GM12878 (cell line): ENCODE measurements at regions not wholly inside any gene's neighbourhood (a gene's known extent, or its start where the extent isn't known, plus 50 kb on each side); places are given as distances from the start of the nearest gene placed in this dataset.

ENCODE experiments used
- ATAC-seq: fragments of 200-7000 bp; cut with Tn5 transposase; 3 replicates; pipeline ENCODE4 v1.9.1; 2020; ENCODE audit warnings: mild to moderate bottlenecking, moderate library complexity
- BruUV-seq: library from RNA; stranded (reverse); fragments of 400-500 nt; replicated peaks from 2 replicates; lab custom pipeline; 2021; lab: Mats Ljungman, UMichigan
- CTCF ChIA-PET: fragments of 300-600 bp; sonication (Branson Sonifier 250); formaldehyde crosslinking; extraction: SDS; loops from one replicate; lab custom pipeline; 2021; ENCODE audit warnings: inconsistent platforms; lab: Yijun Ruan, JAX
- POLR2A ChIA-PET: fragments of 350-600 bp; formaldehyde crosslinking; extraction: SDS; loops from one replicate; lab custom pipeline; 2021; ENCODE audit warnings: inconsistent platforms; lab: Charles Lee
- RAD21 ChIA-PET: fragments of 300-600 bp; sonication (Branson Sonifier 250); formaldehyde crosslinking; loops from one replicate; lab custom pipeline; 2023; ENCODE audit warnings: antibody characterized with exemption; ENCODE audit not compliant: unreplicated experiment; lab: Charles Lee
- SMC1A ChIA-PET: fragments of 300-600 bp; sonication (Branson Sonifier 250); formaldehyde crosslinking; loops from one replicate; lab custom pipeline; 2023; ENCODE audit not compliant: unreplicated experiment, uncharacterized antibody; lab: Charles Lee
- DNase-seq: peaks from one replicate; pipeline ENCODE4 v3.0.0-alpha.2; 2011; ENCODE audit warnings: low read depth, low spot score
- FAIRE-seq: peaks from 3 replicates; lab custom pipeline; 2011; peaks lifted over from hg19 to GRCh38; lab: Jason Lieb, UNC
- H2AFZ ChIP-seq: 2 replicates; pipeline ENCODE4 v1.6.0; 2011; ENCODE audit warnings: low read depth, low read length, control low read depth; ENCODE audit not compliant: control insufficient read depth
- H3K27ac ChIP-seq: 2 replicates; pipeline ENCODE4 v1.5.1; 2011; ENCODE audit warnings: control low read depth; ENCODE audit not compliant: control insufficient read depth, insufficient read depth
- H3K27me3 ChIP-seq, 2 experiments: replicated peaks in 1 of 2; 2 replicates each; pipeline versions ENCODE4 v1.6.0 to v1.6.1; 2011; ENCODE audit warnings: low read length in 1 of 2; ENCODE audit not compliant: control insufficient read depth in 2 of 2, insufficient read depth in 2 of 2
- H3K36me3 ChIP-seq, 2 experiments: 2 replicates each; pipeline ENCODE4 v1.5.1; 2011; ENCODE audit warnings: low read length in 1 of 2; ENCODE audit not compliant: control insufficient read depth in 2 of 2, insufficient read depth in 2 of 2
- H3K4me1 ChIP-seq: 2 replicates; pipeline ENCODE4 v1.6.1; 2011; ENCODE audit warnings: mild to moderate bottlenecking, low read length, moderate library complexity, mixed read lengths; ENCODE audit not compliant: control insufficient read depth, insufficient read depth
- H3K4me2 ChIP-seq: 2 replicates; pipeline ENCODE4 v1.6.0; 2011; ENCODE audit warnings: control low read depth; ENCODE audit not compliant: control insufficient read depth, insufficient read depth
- H3K4me3 ChIP-seq: fragments of 200-600 bp; sonication (generic); 2 replicates; pipeline ENCODE4 v1.5.1; 2016
- H3K79me2 ChIP-seq: 2 replicates; pipeline ENCODE4 v1.6.0; 2011; ENCODE audit warnings: low read length; ENCODE audit not compliant: control insufficient read depth, insufficient read depth
- H3K9ac ChIP-seq: 2 replicates; pipeline ENCODE4 v1.8.0; 2011; ENCODE audit warnings: low read length, control low read depth, mixed read lengths; ENCODE audit not compliant: control insufficient read depth, insufficient read depth
- H3K9me3 ChIP-seq: replicated peaks from 3 replicates; pipeline ENCODE4 v1.5.1; 2011; ENCODE audit warnings: mild to moderate bottlenecking, low read length; ENCODE audit not compliant: control insufficient read depth, insufficient read depth
- H4K20me1 ChIP-seq: 2 replicates; pipeline ENCODE4 v1.6.0; 2011; ENCODE audit not compliant: control insufficient read depth, insufficient read depth
- CHD1 ChIP-seq: IDR thresholded peaks from 2 replicates; pipeline ENCODE4 v1.6.1; 2012; ENCODE audit warnings: low read depth, low read length, improper control_type of control experiment
- CHD2 ChIP-seq: IDR thresholded peaks from 2 replicates; pipeline ENCODE4 v1.6.1; 2011; ENCODE audit warnings: low read depth, low read length, improper control_type of control experiment, borderline replicate concordance
- CREB1 ChIP-seq: IDR thresholded peaks from 2 replicates; pipeline ENCODE4 v1.6.1; 2012; ENCODE audit warnings: low read depth, mild to moderate bottlenecking, inconsistent platforms
- DPF2 ChIP-seq: fragments of 450-650 bp; IDR thresholded peaks from 2 replicates; pipeline ENCODE4 v1.6.1; 2017; ENCODE audit warnings: mild to moderate bottlenecking
- KAT2A ChIP-seq: conservative IDR thresholded peaks from 2 replicates; pipeline ENCODE4 v1.6.1; 2011; ENCODE audit warnings: low read depth, low read length; ENCODE audit not compliant: control insufficient read depth
- SREBF2 ChIP-seq: IDR thresholded peaks from 2 replicates; pipeline ENCODE4 v1.6.1; 2012; ENCODE audit warnings: mild to moderate bottlenecking, low read length
- STAT3 ChIP-seq: IDR thresholded peaks from 2 replicates; pipeline ENCODE4 v1.6.1; 2011; ENCODE audit warnings: low read depth, low read length, improper control_type of control experiment
- ZNF207 ChIP-seq: fragments of 450-650 bp; IDR thresholded peaks from 2 replicates; pipeline ENCODE4 v1.6.1; 2014; ENCODE audit warnings: antibody characterized with exemption, mild to moderate bottlenecking, borderline replicate concordance
- WGBS: methylation state at CpG from one replicate; pipeline ENCODE4 v1.1.6; 2016; ENCODE audit warnings: low lambda C conversion rate; ENCODE audit not compliant: insufficient replicate concordance, insufficient coverage; ENCODE audit errors: missing lambda C conversion rate; 5-methylcytosine and 5-hydroxymethylcytosine counted together
- in situ Hi-C: fragments of 300-500 bp; cut with MboI; formaldehyde crosslinking; loops from 9 replicates; pipeline ENCODE4 v1.14.3; 2018; ENCODE audit warnings: mixed read lengths
- intact Hi-C: fragments of 100-400 bp; cut with micrococcal nuclease; formaldehyde crosslinking; loops from one replicate; pipeline ENCODE4 v1.14.2; 2022; ENCODE audit not compliant: unreplicated experiment
- TF ChIP-seq, protein P1 (sequence below): fragments of 450-650 bp; IDR thresholded peaks from 2 replicates; pipeline ENCODE4 v1.6.1; 2017; ENCODE audit warnings: borderline replicate concordance
- TF ChIP-seq, protein P2 (sequence below): fragments of 450-650 bp; IDR thresholded peaks from 2 replicates; pipeline ENCODE4 v1.6.1; 2016; ENCODE audit warnings: mild to moderate bottlenecking, moderate library complexity, borderline replicate concordance

DNA sequence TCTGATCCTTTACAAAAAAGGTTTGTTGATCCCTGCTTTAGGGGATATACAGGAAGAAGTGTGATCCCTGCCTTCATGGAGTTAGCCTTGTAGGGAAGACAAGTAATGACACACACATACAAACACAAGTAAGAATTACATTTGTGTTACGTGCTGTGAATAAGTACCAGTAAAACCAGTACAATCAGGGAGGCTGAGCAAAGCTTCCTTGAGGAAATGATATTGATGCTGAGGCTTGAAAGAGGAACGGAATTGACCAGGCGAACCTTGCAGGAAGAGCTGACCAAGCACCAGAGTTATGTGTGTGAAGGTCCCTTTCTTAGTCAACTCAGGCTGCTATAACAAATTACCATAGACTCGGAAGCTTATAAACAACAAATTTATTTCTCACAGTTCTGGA, 83.6 kb upstream of the CACUL1 start:
- POLR2A ChIA-PET = no interaction called here
- FAIRE-seq = no peak
- in situ Hi-C loops = no loop called here
- Histone ChIP-seq H2AFZ (no peak overlapping the region), H3K79me2 (no peaks in the 10 kb centered on the region), H3K4me1 (no peaks in the 10 kb centered on the region), H3K9me3 (no peaks in the 10 kb centered on the region), H3K36me3 (no peaks in the 10 kb centered on the region), H3K4me3 (no peak overlapping the region), H3K9ac (no peak overlapping the region), H3K27ac (no peak overlapping the region), H3K4me2 (no peak overlapping the region), H4K20me1 (no peaks in the 10 kb centered on the region), H3K27me3 (no peaks in the 10 kb centered on the region; a peak in 1 of 4 replicates)
- CTCF ChIA-PET = interaction anchor here (1.1 kb wide), 1 partner anchor 10 kb away, joined by 3 read pairs; no protein-coding TSS in a partner anchor
- ATAC-seq = no peak
- no TSS peak for BruUV-seq
- intact Hi-C loops = no loop called here
- RAD21 ChIA-PET = no interaction called here
- SMC1A ChIA-PET = no interaction called here
- WGBS = 50% methylated on average over 4 of the region's 4 CpGs
- TF ChIP-seq, protein P1, sequence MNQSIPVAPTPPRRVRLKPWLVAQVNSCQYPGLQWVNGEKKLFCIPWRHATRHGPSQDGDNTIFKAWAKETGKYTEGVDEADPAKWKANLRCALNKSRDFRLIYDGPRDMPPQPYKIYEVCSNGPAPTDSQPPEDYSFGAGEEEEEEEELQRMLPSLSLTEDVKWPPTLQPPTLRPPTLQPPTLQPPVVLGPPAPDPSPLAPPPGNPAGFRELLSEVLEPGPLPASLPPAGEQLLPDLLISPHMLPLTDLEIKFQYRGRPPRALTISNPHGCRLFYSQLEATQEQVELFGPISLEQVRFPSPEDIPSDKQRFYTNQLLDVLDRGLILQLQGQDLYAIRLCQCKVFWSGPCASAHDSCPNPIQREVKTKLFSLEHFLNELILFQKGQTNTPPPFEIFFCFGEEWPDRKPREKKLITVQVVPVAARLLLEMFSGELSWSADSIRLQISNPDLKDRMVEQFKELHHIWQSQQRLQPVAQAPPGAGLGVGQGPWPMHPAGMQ = no peak
- no peak for TF ChIP-seq ZNF207
- TF ChIP-seq CREB1 = no peak
- TF ChIP-seq CHD2 = no peak
- TF ChIP-seq STAT3 = no peak
- TF ChIP-seq SREBF2 = no peak
- TF ChIP-seq, protein P2, sequence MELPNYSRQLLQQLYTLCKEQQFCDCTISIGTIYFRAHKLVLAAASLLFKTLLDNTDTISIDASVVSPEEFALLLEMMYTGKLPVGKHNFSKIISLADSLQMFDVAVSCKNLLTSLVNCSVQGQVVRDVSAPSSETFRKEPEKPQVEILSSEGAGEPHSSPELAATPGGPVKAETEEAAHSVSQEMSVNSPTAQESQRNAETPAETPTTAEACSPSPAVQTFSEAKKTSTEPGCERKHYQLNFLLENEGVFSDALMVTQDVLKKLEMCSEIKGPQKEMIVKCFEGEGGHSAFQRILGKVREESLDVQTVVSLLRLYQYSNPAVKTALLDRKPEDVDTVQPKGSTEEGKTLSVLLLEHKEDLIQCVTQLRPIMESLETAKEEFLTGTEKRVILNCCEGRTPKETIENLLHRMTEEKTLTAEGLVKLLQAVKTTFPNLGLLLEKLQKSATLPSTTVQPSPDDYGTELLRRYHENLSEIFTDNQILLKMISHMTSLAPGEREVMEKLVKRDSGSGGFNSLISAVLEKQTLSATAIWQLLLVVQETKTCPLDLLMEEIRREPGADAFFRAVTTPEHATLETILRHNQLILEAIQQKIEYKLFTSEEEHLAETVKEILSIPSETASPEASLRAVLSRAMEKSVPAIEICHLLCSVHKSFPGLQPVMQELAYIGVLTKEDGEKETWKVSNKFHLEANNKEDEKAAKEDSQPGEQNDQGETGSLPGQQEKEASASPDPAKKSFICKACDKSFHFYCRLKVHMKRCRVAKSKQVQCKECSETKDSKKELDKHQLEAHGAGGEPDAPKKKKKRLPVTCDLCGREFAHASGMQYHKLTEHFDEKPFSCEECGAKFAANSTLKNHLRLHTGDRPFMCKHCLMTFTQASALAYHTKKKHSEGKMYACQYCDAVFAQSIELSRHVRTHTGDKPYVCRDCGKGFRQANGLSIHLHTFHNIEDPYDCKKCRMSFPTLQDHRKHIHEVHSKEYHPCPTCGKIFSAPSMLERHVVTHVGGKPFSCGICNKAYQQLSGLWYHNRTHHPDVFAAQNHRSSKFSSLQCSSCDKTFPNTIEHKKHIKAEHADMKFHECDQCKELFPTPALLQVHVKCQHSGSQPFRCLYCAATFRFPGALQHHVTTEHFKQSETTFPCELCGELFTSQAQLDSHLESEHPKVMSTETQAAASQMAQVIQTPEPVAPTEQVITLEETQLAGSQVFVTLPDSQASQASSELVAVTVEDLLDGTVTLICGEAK = no peak
- no peak for TF ChIP-seq CHD1
- TF ChIP-seq DPF2 = no peak
- TF ChIP-seq KAT2A = no peak
- no peak for DNase-seq
